ENCODE measurements at regions not wholly inside any gene's neighbourhood (a gene's known extent, or its start where the extent isn't known, plus 50 kb on each side); places are given as distances from the start of the nearest gene placed in this dataset.

GRCh38 chr5:1944408-1944807 lies 61.7 kb upstream of the IRX4 start:
- no peak for TF ChIP-seq CTCF (IDR thresholded peaks at IDR 0.05)
- TF ChIP-seq POLR2A (IDR thresholded peaks at IDR 0.05) = no peak

Measured in body of pancreas (tissue), 4 donors.